HUDEP-2 (cell line): ENCODE measurements at regions not wholly inside any gene's neighbourhood (a gene's known extent, or its start where the extent isn't known, plus 50 kb on each side); places are given as distances from the start of the nearest gene placed in this dataset.

Source experiments
- DNase-seq, 76 experiments: peaks; one replicate each; lab custom pipeline; 2025; ENCODE audit not compliant: unreplicated experiment in 76 of 76; lab: John Stamatoyannopoulos, UW

GRCh38 chr1:11338284-11338924 is 65.4 kb downstream of the UBIAD1 start:
- DNase-seq, result no peak

- no peak for DNase-seq
Observed at GRCh38 chr1:11339346-11340232, 66.6 kb downstream of the UBIAD1 start.

GRCh38 chr1:11340233-11340632 is 67.2 kb downstream of the UBIAD1 start:
- DNase-seq, result no peak

GRCh38 chr1:11341901-11342552 is 69.0 kb downstream of the UBIAD1 start:
- DNase-seq, result no peak

GRCh38 chr1:11342621-11343032 is 69.6 kb downstream of the UBIAD1 start:
- no peak for DNase-seq

- DNase-seq, result no peak
Observed at GRCh38 chr1:11345971-11346715, 73.1 kb downstream of the UBIAD1 start.

- DNase-seq, result no peak
Observed at GRCh38 chr1:11350265-11350664, 77.3 kb downstream of the UBIAD1 start.

- DNase-seq, result no peak
Observed at GRCh38 chr1:11352058-11352715, 79.2 kb downstream of the UBIAD1 start.

- DNase-seq, result no peak
Observed at GRCh38 chr1:11352816-11353799, 80.1 kb downstream of the UBIAD1 start.

GRCh38 chr1:11354893-11355553 is 82.0 kb downstream of the UBIAD1 start:
- no peak for DNase-seq

GRCh38 chr1:11355559-11356475 is 82.8 kb downstream of the UBIAD1 start:
- no peak for DNase-seq

- DNase-seq, result no peak
Observed at GRCh38 chr1:11357276-11357675, 84.3 kb downstream of the UBIAD1 start.

- DNase-seq, result no peak
Observed at GRCh38 chr1:11358984-11359383, 86.0 kb downstream of the UBIAD1 start.

- no peak for DNase-seq
Observed at GRCh38 chr1:11362547-11363021, 89.6 kb downstream of the UBIAD1 start.

- DNase-seq, result peak in 9 of 76 experiments; percentile 5 to 37 (median 13)
Observed at GRCh38 chr1:11364170-11364569, 91.2 kb downstream of the UBIAD1 start.

- no peak for DNase-seq
Observed at GRCh38 chr1:11365744-11366387, 92.9 kb downstream of the UBIAD1 start.
